ENCODE measurements at regions not wholly inside any gene's neighbourhood (a gene's known extent, or its start where the extent isn't known, plus 50 kb on each side); places are given as distances from the start of the nearest gene placed in this dataset.

DNA sequence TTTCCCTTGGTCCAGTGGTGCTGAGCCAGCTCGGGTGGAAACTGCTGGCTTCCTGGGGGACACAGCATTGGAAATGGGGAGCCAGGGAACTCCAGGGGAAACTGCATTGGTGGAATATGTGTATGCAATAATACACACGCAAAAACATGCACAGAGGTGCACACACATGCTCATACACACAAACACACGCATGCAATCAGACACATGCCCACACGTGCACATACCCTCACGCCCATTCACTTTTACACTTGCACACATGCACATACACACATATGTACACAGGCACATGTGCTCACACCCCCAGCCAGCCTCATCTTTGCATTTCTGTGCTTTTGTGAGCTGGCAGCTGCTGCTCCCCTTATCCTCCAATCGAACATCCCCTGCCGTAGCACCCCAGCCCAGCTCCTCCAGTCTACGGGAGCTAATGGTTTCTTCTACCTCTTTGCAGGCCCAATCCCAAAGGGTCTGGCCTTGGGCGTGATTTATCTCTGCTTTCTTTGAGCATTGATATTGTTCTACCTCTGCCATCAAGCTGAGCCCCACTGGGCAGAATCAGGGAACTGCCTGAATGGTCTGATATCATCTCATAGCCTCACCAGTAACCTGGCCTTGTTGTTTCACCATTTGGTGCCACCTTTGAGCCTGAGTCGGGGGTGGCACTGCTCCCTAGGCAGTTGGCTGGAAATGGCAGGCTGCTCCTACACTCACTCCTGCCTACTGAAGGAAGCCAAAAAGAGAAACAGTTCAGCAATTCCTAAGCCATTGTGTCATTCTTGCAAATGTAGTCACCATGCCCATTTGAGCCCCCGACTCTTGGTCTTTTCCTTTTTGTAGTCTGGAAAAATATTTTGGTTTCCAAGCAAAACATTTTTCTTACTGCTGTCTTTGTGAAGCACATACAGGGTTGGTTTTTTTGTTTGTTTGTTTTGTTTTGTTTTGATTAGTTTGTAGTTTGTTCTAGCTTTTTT, 104.4 kb upstream of the MAMLD1 start:
- H3K27ac ChIP-seq (ENCODE audit: extremely low read length, insufficient read depth, low read length), result no peak overlapping the region
- DNase-seq (ENCODE audit: low spot score) (no peak), ATAC-seq (no peak), FAIRE-seq (no peak)
- no TSS peak for BruUV-seq (replicated peaks)
- H3K27me3 ChIP-seq (ENCODE audit: control insufficient read depth in 1 of 2, insufficient read depth in 2 of 2, low read length in 2 of 2), result no peaks in the 10 kb centered on the region
- no peaks in the 10 kb centered on the region for H4K20me1 ChIP-seq (ENCODE audit: insufficient read depth, low read length)
- no peaks in the 10 kb centered on the region for H3K4me1 ChIP-seq (ENCODE audit: insufficient read depth, low read length)
- TF ChIP-seq NCOA1 (CRISPR knock-in tag; IDR thresholded peaks at IDR 0.05), result no peak
- TF ChIP-seq, protein P1, sequence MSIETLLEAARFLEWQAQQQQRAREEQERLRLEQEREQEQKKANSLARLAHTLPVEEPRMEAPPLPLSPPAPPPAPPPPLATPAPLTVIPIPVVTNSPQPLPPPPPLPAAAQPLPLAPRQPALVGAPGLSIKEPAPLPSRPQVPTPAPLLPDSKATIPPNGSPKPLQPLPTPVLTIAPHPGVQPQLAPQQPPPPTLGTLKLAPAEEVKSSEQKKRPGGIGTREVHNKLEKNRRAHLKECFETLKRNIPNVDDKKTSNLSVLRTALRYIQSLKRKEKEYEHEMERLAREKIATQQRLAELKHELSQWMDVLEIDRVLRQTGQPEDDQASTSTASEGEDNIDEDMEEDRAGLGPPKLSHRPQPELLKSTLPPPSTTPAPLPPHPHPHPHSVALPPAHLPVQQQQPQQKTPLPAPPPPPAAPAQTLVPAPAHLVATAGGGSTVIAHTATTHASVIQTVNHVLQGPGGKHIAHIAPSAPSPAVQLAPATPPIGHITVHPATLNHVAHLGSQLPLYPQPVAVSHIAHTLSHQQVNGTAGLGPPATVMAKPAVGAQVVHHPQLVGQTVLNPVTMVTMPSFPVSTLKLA (IDR thresholded peaks at IDR 0.05), result peak; percentile 75
- TF ChIP-seq, protein P2, sequence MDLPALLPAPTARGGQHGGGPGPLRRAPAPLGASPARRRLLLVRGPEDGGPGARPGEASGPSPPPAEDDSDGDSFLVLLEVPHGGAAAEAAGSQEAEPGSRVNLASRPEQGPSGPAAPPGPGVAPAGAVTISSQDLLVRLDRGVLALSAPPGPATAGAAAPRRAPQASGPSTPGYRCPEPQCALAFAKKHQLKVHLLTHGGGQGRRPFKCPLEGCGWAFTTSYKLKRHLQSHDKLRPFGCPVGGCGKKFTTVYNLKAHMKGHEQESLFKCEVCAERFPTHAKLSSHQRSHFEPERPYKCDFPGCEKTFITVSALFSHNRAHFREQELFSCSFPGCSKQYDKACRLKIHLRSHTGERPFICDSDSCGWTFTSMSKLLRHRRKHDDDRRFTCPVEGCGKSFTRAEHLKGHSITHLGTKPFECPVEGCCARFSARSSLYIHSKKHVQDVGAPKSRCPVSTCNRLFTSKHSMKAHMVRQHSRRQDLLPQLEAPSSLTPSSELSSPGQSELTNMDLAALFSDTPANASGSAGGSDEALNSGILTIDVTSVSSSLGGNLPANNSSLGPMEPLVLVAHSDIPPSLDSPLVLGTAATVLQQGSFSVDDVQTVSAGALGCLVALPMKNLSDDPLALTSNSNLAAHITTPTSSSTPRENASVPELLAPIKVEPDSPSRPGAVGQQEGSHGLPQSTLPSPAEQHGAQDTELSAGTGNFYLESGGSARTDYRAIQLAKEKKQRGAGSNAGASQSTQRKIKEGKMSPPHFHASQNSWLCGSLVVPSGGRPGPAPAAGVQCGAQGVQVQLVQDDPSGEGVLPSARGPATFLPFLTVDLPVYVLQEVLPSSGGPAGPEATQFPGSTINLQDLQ (CRISPR knock-in tag; IDR thresholded peaks at IDR 0.05), result no peak
- H2AFZ ChIP-seq (ENCODE audit: low read length), result no peak overlapping the region
- H3K9ac ChIP-seq (ENCODE audit: insufficient read depth, low read depth, low read length), result no peak overlapping the region
- POLR2A ChIA-PET, result no interaction called here
- no peaks in the 10 kb centered on the region for H3K9me3 ChIP-seq (ENCODE audit: low read length)
- intact Hi-C loops (cut with micrococcal nuclease; ENCODE audit: unreplicated experiment), result no loop called here
- 31% methylated on average over 8 of the region's 11 CpGs for WGBS (ENCODE audit: low lambda C conversion rate)
- no peak overlapping the region for H3K4me3 ChIP-seq (replicated peaks in 1 of 3; ENCODE audit: insufficient read depth in 1 of 3, low read depth in 2 of 3, low read length in 3 of 3)
- CTCF ChIA-PET (ENCODE audit: low intra/inter-chr PET ratio, low total read pairs), result no interaction called here
- no peaks in the 10 kb centered on the region for H3K36me3 ChIP-seq (replicated peaks in 1 of 2; ENCODE audit: control insufficient read depth in 1 of 2, insufficient read depth in 2 of 2, low read length in 2 of 2)
- H3K4me2 ChIP-seq (ENCODE audit: low read depth, low read length), result no peak overlapping the region
- in situ Hi-C loops (cut with HindIII; ENCODE audit: extremely low pct_ligation_motif_present, low pct_unique_long_range_greater_than_20kb), result no loop called here
- no peaks in the 10 kb centered on the region for H3K79me2 ChIP-seq (ENCODE audit: insufficient read depth, low read length)

All from HepG2 (cell line).